ENCODE measurements at regions not wholly inside any gene's neighbourhood (a gene's known extent, or its start where the extent isn't known, plus 50 kb on each side); places are given as distances from the start of the nearest gene placed in this dataset.

- no peak for DNase-seq
These were observed 297.4 kb upstream of the ACVR2A start for GRCh38 chr2:147547440-147547839.

GRCh38 chr2:147546109-147546508 is 298.7 kb upstream of the ACVR2A start:
- DNase-seq: no peak

DNA sequence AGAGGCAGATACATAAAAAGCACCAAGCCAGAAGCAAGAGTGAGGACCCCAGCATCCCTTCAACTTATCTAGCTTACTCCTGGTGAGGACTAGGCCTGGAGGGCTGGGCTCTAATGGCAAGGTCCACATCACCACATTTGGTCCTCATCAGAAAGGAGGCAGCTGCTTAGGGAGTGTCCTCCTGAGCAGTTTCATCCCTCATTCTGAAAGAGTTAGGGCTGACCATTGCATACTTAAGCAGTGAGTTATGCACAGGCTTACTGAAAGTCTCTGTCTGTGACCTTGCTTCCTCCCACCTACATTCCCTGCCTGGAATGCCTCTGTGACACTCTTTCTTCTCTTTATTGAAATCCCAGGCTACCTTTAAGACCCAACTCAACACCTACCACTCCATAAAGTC is 301.8 kb upstream of the ACVR2A start:
- DNase-seq: no peak

GRCh38 chr2:147542351-147542750 is 302.5 kb upstream of the ACVR2A start:
- no peak for DNase-seq

GRCh38 chr2:147541314-147541713 is 303.5 kb upstream of the ACVR2A start:
- no peak for DNase-seq

- no peak for DNase-seq
These were observed 306.0 kb upstream of the ACVR2A start for GRCh38 chr2:147538821-147539220.

- no peak for DNase-seq
These were observed 306.7 kb upstream of the ACVR2A start for GRCh38 chr2:147538088-147538487.

GRCh38 chr2:147531269-147531668 is 313.6 kb upstream of the ACVR2A start:
- DNase-seq: no peak

- no peak for DNase-seq
These were observed 314.8 kb upstream of the ACVR2A start for GRCh38 chr2:147530033-147530432.

- no peak for DNase-seq
These were observed 318.9 kb upstream of the ACVR2A start for GRCh38 chr2:147525819-147526489.

DNA sequence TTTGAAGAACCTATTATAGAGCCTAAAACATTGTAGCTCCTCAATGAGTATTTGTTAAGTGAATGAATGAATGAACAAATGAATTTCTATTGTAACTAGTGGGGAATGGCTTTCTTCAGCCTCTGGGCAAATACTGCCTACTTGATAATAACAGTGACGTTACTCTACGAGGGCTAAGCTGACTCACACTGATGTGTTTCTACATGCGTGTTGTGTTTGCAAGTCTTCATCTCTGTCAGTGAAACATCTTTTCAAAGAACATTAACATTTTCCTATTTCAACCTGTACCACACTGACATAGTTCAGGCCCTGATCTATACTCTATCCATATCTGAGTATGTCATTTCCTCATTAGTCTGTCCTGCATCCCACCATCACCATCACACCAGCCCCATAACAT is 319.9 kb upstream of the ACVR2A start:
- DNase-seq: no peak

DNA sequence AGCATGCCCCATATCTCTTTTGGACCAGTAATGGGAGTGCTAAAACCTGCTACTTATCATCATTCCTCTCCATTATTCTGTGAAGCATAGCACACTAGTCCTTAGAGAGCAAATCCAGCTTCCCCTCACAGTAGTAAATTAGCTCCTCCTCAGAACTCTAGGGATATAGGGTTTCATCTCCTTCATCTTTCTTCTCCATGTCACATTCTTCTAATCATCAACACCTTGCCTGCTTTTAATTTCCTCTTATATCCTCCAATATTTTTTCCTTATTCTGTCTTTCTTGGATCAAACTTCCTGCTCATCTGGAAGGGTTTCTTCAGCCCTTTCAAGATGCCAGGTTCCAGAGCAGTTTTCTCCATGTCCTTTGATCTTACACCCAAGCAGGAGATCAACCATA is 321.4 kb upstream of the ACVR2A start:
- no peak for DNase-seq

GRCh38 chr2:147521936-147522335 is 322.9 kb upstream of the ACVR2A start:
- DNase-seq: no peak

- DNase-seq: no peak
These were observed 324.0 kb upstream of the ACVR2A start for GRCh38 chr2:147520817-147521216.

- DNase-seq: no peak
These were observed 325.7 kb upstream of the ACVR2A start for GRCh38 chr2:147519178-147519577.

DNA sequence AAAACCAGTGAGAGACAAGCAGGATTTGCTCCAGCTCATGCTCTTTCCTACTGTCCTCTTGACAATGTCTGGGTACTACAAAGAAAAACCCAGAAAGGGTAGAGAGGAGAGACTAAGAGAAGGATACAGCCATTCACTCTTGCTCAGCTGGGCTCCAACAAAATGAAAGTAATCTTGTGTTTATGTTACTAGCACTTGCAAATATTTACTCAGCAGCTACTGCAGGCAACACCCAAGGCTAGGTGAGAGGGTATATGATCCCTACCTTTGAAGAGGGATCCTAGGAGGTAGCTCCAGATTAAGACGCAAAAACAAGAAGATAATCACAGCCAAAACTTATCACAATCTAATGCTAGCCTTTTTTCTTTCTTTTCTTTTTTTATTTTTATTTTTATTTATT is 329.6 kb upstream of the ACVR2A start:
- no peak for DNase-seq

- no peak for DNase-seq
These were observed 332.6 kb upstream of the ACVR2A start for GRCh38 chr2:147512206-147512605.

- DNase-seq: no peak
These were observed 333.3 kb upstream of the ACVR2A start for GRCh38 chr2:147511491-147511948.

- no peak for DNase-seq
These were observed 335.0 kb upstream of the ACVR2A start for GRCh38 chr2:147509821-147510220.

DNA sequence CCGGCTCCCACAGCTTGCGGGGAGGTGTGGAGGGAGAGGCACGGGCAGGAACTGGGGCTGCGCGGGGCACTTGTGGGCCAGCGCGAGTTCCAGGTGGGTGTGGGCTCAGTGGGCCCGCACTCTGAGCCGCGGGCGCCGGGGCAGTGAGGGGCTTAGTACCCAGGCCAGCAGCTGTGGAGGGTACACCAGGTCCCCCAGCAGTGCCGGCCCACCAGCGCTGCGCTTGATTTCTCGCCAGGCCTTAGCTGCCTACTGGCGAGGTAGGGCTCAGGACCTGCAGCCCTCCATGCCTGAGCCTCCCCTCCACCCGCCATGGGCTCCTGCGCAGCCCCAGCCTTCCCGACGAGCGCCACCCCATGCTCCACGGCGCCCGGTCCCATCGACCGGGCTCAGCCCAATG is 337.9 kb upstream of the ACVR2A start:
- DNase-seq: no peak

DNA sequence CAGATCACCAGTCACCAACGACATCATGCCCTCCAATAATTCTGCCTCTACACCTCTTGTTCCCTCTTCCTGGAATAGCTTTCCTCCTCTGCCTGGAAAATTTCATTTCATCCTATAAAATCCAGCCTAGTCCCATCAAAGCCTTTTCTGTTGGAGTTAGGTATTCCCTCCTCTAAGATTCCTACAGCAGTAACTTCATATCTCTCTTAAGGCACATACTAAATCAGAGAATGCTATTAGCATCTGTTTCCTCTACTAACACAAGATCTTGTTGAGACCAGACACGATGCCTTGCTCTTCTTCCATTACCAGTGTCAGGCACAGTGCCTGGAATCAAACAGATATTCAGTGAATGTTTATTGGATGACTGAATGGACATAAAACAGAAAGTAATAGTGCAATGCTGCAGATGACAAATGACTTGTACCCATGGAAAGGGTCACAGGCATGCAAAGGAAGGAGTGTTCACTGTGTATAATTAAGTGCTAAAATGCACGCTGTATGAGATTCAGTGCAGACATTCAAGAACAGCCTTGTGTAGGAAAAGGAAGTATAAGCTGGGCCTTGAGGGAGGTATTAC is 342.0 kb upstream of the ACVR2A start:
- no peak for DNase-seq

GRCh38 chr2:147501968-147502367 is 342.9 kb upstream of the ACVR2A start:
- no peak for DNase-seq

DNA sequence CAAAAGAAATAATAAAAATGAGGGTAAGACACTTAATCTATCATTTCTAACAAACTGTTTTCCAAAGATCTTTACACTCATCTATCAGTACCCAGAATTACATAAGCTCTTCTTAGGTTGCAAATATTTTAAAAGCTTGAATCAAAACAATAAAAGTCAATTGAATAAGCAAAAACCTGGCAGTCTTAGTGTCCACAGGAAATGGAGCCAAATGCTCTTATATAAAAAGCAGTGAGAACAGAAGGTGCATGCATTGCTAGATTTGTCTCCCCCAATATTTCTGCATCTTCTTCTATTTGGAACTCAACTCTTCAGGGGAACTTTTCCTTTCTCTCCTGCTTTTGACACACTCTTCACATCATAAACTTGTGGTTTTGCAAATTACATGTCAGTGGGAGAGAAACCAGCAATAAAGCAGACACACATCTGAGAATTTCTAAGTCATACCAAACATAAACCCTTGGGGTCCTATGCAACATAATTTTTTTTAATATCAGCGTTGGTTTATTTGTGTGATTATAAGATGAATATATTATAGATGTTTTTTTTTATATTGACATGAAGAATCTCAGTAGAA is 343.9 kb upstream of the ACVR2A start:
- DNase-seq: no peak

- no peak for DNase-seq
These were observed 344.6 kb upstream of the ACVR2A start for GRCh38 chr2:147500229-147500628.

- DNase-seq: no peak
These were observed 345.0 kb upstream of the ACVR2A start for GRCh38 chr2:147499785-147500184.

Data from GF-D8 (cell line).